ENCODE measurements at regions not wholly inside any gene's neighbourhood (a gene's known extent, or its start where the extent isn't known, plus 50 kb on each side); places are given as distances from the start of the nearest gene placed in this dataset.
"Not testable (repeated sequence)": the region's sequence is repeated elsewhere in the genome, so short reads cannot be mapped to it uniquely, and the experiment has no call there.

DNA sequence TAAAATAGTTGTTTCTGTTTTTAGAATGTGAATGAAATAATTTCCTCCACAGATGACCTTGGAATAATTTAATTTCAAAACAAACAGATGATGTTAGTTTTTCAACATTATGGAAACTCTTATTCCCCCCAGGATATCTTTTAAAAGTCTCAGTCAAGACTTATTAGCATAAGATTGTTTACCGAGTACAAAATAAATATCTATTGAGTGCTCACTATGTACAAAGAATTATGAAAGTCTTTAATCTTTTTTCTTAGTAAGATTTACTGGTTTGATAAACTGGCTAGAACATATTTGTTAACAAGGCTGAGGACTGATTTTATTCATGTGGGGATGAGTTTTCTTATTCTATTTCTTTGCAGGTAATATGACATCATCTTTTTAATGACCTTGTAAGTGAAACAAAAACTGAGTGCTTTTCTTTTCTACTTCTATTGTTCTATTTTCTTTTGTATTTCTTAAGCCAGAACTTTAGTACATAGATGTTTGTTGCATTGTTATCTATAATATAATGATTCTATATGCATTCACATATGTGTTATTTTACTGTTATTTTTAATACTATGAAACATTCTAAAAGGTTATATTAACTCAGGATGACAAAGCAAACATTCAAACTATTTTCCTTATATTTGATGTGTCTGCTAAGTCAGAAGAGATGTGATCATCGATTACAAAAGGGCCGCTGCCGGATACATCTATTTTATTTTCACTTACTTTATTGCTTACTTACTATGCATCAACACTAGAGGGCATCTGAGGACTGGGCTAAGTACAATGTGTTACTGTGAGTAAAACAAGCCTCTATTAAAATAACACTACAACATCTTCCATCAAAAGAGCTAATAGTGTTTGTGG lies 111.0 kb upstream of the ARHGAP42 start:
- FAIRE-seq (peak; percentile 56), DNase-seq (ENCODE audit: extremely low spot score, insufficient read length, low read depth) (no peak)

DNA sequence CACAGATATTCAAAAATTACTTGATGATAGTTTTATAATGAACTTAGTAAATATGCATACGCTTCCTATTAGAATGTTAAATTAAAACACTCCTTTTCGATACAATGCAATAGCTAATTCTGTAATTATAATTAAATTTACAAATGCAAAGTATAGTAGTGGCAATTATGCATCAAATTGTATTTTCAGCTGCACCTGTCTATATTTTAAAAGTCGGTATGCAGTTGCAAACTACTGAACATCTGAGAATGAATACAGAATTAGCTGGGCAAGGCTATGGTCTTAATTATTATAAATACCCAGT lies 110.4 kb upstream of the ARHGAP42 start:
- DNase-seq (ENCODE audit: extremely low spot score, insufficient read length, low read depth) (no peak), FAIRE-seq (no peak)

DNA sequence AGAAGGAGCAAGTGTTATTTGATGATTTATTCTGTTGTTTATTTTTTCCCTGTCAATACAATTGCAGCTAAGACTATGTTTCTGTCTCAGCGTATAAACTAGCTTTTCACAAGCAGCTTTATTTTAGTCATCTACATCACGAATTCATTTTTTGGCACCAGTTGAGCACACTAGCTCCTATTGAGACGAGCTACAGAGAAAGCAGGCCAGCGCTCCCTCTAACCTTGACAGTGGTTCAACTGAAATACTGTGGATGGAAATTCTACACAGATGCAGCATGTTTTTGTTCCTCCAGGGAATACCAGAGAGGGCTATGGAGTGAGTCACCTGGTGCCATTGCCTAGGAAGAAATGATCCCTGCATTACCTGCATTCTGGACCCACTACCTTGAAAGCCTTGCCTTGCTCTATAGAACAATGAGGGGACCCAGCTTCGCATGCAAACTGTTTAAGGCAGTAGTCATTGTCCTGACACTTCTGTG lies 108.2 kb upstream of the ARHGAP42 start:
- DNase-seq (ENCODE audit: extremely low spot score, insufficient read length, low read depth) (no peak), FAIRE-seq (no peak)

DNA sequence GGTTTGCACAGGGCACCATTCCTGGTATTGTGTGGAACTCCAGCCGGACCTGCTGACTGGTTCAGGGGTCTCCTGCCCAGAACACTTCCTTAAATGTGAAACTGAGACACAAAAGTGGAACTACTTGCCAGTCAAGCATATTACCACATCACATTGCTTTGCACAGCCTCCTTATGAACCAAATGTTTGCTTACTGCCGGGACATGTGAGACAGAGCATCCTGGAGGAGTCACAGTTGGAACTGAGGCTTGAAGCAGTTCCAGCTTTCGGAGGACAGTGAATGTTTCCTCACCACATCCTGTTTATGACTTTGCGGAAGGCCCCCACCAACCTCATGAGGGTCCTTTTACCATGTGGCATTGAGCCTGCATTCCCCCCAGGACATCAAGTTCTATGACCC lies 105.8 kb upstream of the ARHGAP42 start:
- FAIRE-seq, result no peak

DNA sequence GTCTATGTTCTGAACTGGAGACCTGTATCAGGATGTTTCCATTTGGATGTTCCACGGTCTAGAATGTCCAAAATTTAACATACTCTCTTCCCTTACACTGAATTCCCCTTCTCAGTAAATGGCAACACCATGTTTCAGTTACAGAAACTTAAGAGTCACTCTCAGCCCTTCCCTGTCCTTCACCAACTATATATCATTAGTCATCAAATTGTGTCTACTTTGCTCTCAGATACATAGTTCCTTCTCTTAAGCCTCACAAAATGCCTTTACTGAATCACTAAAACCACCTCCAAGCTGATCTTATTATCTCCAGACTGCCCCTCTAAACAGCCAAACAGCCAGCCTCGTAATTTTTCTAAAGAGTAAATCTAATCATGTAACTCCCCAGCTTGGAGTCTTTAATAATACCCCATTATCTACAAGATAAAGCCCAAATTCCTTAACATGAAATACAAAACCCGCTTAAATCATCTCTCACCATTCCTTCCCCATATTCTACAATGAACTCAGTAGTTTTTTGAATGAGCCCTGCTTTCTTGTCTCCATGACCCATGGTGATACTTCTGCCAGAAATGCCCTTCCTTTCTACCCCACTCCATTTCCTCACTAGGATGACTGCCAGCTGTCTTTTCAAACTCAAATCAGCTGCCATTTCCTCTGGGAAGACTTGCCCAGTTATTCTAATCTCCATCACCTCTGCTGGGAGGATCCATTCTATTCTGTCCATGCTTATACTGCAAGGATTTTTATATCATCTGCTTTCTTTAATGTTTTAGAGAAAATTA lies 102.7 kb upstream of the ARHGAP42 start:
- DNase-seq (ENCODE audit: extremely low spot score, insufficient read length, low read depth), result no peak
- FAIRE-seq, result no peak

More for the DNA sequence above, 105.8 kb upstream of the ARHGAP42 start:
- no peak for DNase-seq (ENCODE audit: extremely low spot score, insufficient read length, low read depth)

DNA sequence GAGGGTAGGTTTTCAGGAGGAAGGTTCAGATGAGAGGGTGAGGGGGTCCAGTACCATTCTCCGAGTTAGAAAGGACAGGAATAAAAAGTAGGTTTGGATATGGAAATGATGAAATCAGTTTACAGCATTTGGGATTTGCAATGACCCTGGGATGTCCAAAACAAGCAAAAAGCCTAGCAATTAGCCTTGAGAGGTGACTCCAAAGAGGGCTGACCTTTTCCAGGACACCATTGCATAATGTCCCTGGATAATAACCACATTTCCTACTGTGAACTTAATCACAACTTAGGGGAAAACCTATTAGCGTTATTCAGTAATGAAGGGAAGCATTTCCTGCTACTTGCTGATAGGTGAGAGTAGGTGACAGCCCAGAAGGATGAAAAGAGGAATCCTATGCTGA lies 101.4 kb upstream of the ARHGAP42 start:
- DNase-seq (ENCODE audit: extremely low spot score, insufficient read length, low read depth), result no peak
- FAIRE-seq, result no peak

DNA sequence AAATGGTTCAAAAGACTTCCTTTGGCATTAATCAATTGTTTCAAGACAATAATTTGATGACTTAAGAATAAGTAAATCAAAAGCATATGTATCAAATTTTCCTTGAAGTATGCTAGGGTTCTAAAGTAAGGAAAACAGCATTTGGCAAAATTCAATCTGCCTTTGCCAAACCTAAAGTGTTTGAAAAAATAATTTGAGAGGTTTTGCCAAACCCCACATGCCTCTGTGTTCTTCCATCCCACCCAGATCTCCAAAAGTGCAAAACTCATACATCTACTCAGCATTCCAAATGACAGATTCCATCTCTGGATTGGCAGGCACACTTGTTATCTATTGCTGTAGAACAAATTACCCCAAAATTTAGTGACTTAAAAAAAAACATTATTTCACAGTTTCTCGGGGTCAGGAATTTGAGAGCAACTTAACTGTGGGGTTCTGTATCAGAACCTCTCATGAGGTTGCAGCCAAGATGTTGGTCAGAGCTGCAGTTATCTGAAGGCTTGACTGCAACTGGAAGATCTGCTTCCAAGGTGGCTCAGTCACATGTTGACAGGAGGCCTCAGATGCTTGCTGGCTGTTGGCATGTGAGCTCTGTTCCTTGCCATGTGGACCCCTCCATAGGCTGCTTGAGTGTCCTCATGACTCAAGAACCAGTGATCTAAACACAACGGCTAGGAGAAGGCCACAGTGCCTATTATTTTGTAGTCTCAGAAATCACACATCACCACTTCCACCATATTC lies 100.6 kb upstream of the ARHGAP42 start:
- FAIRE-seq (no peak), DNase-seq (ENCODE audit: extremely low spot score, insufficient read length, low read depth) (no peak)

DNA sequence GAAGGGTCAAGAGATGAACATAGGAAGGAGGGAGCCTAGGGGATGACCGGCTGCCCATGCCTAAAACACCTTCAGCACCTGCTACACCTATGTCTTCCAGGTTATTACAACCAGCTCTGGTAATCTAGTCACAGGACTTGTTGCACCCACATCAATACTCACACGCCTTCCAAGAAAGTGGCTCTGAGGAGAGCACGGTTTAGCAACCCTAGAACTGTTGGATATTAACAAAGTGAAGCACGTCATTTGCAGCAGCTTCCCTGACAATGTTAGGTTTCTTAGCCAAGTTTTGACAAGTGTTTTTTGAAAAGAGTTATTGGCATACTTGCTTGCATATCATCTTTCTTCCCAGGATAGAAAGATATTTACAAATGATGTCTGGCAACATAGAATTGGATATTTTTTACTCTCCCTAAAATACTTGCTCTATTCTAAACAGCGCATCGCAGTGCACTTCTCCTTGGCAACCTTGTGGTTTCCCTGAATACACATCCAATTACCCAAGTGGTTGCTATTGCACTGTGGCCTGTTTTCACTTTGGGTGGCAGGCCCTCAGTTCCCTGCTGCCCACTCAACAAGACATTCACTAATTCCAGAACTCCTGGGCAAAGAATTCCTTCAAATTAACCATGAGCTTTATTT lies 94.3 kb upstream of the ARHGAP42 start:
- DNase-seq (ENCODE audit: extremely low spot score, insufficient read length, low read depth), result no peak
- FAIRE-seq, result no peak

DNA sequence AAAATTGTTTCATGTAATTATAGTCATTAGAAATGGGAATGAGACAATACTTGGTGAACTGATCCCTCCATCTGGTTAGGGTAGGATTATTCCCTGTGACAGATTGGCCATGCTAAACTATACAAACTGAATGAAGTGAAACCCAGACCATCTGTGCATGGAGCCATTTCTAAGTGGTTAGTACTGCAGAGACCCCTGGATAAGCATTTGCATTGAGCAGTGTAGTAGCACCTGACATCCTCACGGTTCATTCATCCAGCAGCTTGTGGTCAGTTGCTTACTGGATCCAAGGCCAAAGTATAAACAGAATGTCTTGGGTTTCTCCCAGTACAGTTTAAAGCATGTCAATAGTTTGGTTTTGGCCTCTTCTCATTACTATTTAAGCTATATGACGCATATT lies 93.8 kb upstream of the ARHGAP42 start:
- no peak for DNase-seq (ENCODE audit: extremely low spot score, insufficient read length, low read depth)
- no peak for FAIRE-seq

DNA sequence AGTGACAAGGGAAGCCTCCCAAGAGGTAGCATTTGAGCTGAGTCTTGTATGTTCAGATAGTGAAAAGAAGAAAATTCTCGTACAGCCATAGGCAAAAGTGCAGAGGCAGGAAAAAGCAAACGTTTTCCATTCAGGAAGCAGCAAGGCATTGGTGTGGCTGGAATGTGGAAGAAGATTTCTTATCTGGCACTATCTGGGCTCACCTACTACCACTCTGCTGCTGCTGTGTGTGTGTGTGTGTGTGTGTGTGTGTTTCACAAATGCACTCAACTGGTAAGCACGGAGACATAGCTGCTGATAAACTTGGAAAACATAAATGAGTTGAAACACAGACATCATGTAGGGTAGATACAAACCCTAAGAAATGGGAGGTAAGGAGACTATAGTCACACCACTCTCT lies 92.8 kb upstream of the ARHGAP42 start:
- DNase-seq (ENCODE audit: extremely low spot score, insufficient read length, low read depth), result no peak
- FAIRE-seq, result no peak

DNA sequence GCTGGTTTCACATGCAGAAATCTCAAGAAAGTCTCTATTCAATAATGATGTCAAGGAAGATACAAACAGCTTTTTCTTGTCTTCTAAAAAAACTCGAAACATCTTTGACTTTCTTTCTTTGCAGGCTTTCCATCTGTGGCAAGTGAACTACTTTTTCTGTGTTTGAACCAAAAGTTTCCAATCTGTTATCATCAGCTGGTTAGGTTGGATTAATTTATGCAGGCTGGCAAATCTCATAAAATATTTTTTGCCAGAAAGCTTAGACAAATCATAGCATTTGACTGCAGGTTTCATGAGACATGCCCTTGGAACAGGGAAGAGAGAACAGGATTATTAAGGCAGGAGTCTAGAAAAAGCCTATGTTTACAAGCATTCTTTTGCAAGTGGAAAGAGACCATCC lies 86.1 kb upstream of the ARHGAP42 start:
- DNase-seq (ENCODE audit: extremely low spot score, insufficient read length, low read depth), result no peak
- FAIRE-seq, result no peak

DNA sequence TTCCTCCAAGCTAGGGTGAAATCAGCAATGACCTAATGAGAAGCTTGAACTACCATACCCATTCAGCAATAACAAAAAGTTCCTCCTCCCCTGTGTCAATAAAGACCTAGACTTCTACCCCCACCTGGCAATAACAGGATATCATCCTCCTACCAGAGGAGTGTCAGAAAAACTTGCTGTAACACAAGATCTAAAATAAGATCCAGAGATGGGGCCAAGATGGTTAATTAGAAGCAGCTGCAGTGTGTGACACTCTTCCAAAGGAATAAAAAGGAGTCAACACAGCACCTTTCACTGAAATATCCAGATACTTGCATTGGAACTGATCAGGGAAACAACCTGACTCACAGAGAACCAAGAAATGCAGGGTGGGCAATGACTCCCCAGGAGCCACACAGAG lies 84.4 kb upstream of the ARHGAP42 start:
- FAIRE-seq (no peak), DNase-seq (ENCODE audit: extremely low spot score, insufficient read length, low read depth) (no peak)

DNA sequence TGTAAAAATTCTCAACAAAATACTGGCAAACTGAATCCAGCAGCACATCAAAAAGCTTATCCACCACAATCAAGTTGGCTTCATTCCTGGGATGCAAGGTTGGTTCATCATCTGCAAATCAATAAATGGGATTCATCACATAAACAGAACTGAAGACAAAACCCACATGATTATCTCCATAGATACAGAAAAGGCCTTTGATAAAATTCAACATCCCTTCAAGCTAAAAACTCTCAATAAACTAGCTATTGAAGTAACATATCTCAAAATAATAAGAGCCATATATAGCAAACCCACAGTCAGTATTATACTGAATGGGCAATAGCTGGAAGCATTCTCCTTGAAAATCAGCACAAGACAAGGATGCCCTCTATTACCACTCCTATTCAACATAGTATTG lies 79.3 kb upstream of the ARHGAP42 start:
- not testable (repeated sequence) for FAIRE-seq; DNase-seq (ENCODE audit: extremely low spot score, insufficient read length, low read depth)

DNA sequence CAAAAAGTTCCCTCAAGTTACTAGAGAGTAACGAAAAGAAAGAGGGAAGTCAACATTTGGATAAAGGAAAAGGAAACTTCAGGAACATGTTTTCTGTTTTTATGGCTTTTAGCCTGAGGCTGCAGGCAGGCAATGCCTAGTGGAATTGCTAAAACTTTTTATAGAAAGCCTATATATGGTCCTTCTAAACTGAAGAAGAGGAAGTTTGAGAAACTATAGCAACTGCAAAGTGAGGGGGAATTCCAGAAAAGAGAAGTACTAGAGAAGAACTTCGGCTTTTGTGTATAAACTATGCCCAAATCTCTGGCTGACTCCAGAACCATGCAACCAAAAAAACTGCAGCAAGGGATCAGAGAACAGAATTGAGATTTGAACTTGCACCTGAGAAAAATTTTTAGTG lies 74.3 kb upstream of the ARHGAP42 start:
- FAIRE-seq (no peak), DNase-seq (ENCODE audit: extremely low spot score, insufficient read length, low read depth) (no peak)

DNA sequence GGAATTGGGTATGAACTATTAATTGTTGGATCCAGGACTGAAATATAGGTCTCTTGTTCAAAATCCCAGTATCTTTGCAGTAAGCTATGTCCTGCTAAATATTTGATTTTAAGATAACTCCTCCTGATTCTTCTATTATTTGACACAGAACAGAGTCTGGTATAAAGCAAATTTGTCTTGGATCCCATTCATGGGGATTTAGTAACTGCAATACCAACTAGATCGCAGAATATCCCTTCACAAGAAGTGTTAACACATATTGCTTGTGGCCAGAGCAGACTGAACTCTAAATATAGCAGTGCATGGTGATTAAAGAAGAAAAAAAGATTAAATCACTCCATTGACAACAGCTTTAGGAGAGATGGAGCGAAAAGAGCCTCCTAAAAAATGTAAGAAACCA lies 68.2 kb upstream of the ARHGAP42 start:
- no peak for FAIRE-seq

DNA sequence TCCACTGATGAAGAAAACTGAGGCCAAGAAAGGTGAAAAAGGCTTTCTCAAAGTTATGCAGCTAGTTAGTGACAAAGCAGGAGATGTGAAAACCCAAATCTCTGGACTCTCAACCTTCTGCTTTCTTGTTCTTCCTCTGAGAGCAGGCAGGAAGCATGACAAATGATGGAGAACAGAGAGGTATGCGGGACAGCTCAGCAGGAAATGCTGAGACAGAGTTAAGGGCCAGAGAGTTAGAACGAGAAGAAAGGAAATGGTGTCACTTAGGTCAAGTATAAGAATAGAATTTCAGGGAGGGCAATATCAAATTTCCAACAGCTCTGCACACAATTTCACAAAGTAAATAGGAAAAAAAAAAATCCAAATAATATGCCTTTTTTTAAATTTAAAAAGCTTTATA lies 67.6 kb upstream of the ARHGAP42 start:
- FAIRE-seq (no peak), DNase-seq (ENCODE audit: extremely low spot score, insufficient read length, low read depth) (no peak)

More for the DNA sequence above, 68.2 kb upstream of the ARHGAP42 start:
- DNase-seq (ENCODE audit: extremely low spot score, insufficient read length, low read depth), result no peak

DNA sequence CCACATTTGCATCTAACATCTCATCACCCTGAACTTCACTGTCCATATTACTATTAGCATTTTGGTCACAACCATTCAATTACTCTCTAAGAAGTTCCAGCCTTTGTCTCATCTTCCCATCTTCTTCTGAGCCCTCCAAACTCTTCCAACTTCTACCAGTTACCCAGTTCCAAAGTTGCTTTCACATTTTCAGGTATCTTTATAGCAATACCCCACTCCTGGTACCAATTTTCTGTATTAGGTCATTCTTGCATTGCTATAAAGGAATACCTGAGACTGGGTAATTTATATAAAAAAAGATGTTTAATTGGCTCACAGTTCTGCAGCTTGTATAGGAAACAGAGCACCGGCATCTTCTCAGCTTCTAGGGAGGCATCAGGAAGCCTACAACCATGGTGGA lies 64.7 kb upstream of the ARHGAP42 start:
- no peak for FAIRE-seq

DNA sequence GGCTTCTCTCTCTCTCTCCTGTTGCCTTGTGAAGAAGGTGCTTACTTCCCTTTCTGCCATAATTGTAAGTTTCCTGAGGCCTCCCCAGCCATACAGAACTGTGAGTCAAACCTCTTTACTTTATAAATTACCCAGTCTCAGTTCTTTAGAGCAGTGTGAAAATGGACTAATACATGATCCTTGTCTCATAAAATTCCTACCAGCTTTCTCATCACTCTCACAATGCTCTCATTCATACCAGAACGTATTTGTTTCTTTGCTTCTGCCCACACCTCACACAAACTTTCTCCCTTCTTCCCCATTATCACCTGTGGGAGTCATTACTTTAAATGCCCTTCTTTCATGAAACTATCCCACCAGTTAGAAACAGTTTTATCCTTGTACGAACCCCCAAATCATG lies 62.7 kb upstream of the ARHGAP42 start:
- no peak for DNase-seq (ENCODE audit: extremely low spot score, insufficient read length, low read depth)
- no peak for FAIRE-seq

More for the DNA sequence above, 64.7 kb upstream of the ARHGAP42 start:
- no peak for DNase-seq (ENCODE audit: extremely low spot score, insufficient read length, low read depth)

DNA sequence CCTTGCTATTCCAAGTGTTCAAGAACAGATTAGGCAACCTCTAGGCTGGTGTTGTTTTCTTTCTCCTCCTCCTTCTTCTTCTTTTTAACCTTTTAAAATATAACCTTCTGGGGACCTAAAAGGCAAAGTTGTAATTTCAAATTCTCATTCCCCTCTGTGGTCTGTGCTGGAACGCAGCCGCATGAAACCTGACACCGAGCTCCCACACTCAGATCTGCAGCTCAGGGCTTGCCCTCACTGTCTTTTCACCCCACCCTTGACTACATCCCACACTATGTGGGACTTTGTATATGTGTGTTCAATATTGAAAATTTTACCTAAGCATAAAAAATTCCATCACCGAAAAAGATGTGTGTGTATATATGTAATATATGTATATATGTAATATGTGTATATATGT lies 62.0 kb upstream of the ARHGAP42 start:
- no peak for FAIRE-seq
- no peak for DNase-seq (ENCODE audit: extremely low spot score, insufficient read length, low read depth)

DNA sequence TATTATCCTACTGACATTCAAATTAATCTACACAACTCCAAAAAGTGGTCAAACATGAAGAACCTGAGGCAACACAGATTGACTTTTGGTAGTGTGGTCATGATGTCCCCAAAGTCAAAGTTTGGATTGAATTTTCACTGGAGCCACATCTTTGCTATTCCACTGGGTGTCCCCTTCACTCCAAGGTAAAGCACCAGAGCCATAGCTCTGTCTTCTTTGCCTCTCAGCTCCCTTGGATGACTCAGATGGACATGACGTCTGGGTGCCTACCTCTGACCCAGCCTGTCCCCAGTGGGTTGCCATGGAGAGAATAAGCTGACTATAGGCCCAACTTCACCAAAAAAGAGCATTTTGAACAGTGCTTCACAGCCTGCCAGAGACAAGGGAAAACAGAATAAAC lies 57.4 kb upstream of the ARHGAP42 start:
- DNase-seq (ENCODE audit: extremely low spot score, insufficient read length, low read depth), result no peak
- no peak for FAIRE-seq
